Keratinocyte (primary cell): ENCODE measurements at regions not wholly inside any gene's neighbourhood (a gene's known extent, or its start where the extent isn't known, plus 50 kb on each side); places are given as distances from the start of the nearest gene placed in this dataset.

Experiments used
- DNase-seq: peaks from one replicate; pipeline ENCODE4 v3.0.0-alpha.2; 2011; ENCODE audit warnings: low read depth, missing footprints, low spot score
- FAIRE-seq: peaks from 2 replicates; lab custom pipeline; 2011; peaks lifted over from hg19 to GRCh38; lab: Jason Lieb, UNC
- H2AFZ ChIP-seq: 2 replicates; pipeline ENCODE4 v1.6.0; 2012; ENCODE audit warnings: low read length, control low read depth, inconsistent platforms; ENCODE audit not compliant: control insufficient read depth
- H3K27ac ChIP-seq: 2 replicates; pipeline ENCODE4 v1.5.1; 2011; ENCODE audit warnings: low read length; ENCODE audit not compliant: control insufficient read depth, insufficient read depth
- H3K27me3 ChIP-seq: 3 replicates; pipeline ENCODE4 v1.6.0; 2011; ENCODE audit warnings: low read length; ENCODE audit not compliant: control insufficient read depth, insufficient read depth; ENCODE audit errors: extremely low read depth
- H3K36me3 ChIP-seq, 2 experiments: 2 replicates in 1 of 2; 3 replicates in 1 of 2; pipeline ENCODE4 v1.5.1; 2011; ENCODE audit warnings: low read length in 2 of 2, mild to moderate bottlenecking in 1 of 2; ENCODE audit not compliant: control insufficient read depth in 2 of 2, insufficient read depth in 2 of 2; ENCODE audit errors: extremely low read depth in 1 of 2
- H3K4me1 ChIP-seq: 3 replicates; pipeline ENCODE4 v1.5.1; 2011; ENCODE audit warnings: low read length; ENCODE audit not compliant: control insufficient read depth, insufficient read depth; ENCODE audit errors: extremely low read depth
- H3K4me2 ChIP-seq: 3 replicates; pipeline ENCODE4 v1.6.0; 2011; ENCODE audit warnings: low read depth, low read length; ENCODE audit not compliant: control insufficient read depth, insufficient read depth; ENCODE audit errors: extremely low read depth
- H3K4me3 ChIP-seq, 3 experiments: fragments of 200-600 bp in 1 of 3; sonication (generic) in 1 of 3; 2 replicates in 2 of 3; 3 replicates in 1 of 3; pipeline ENCODE4 v1.5.1; 2011 to 2016; ENCODE audit warnings: low read length in 3 of 3, mild to moderate bottlenecking in 3 of 3, control low read depth in 2 of 3, inconsistent platforms in 1 of 3, low read depth in 1 of 3, mixed read lengths in 1 of 3, mixed run types in 1 of 3, moderate library complexity in 1 of 3; ENCODE audit not compliant: control insufficient read depth in 2 of 3, insufficient read depth in 2 of 3; ENCODE audit errors: extremely low read depth in 1 of 3
- H3K79me2 ChIP-seq: 2 replicates; pipeline ENCODE4 v1.6.0; 2012; ENCODE audit warnings: low read length; ENCODE audit not compliant: control insufficient read depth, insufficient read depth
- H3K9ac ChIP-seq: 3 replicates; pipeline ENCODE4 v1.6.0; 2011; ENCODE audit warnings: low read length; ENCODE audit not compliant: control insufficient read depth, insufficient read depth; ENCODE audit errors: extremely low read depth
- H3K9me1 ChIP-seq: 3 replicates; pipeline ENCODE4 v1.6.0; 2011; ENCODE audit warnings: low read length; ENCODE audit not compliant: control insufficient read depth, insufficient read depth; ENCODE audit errors: extremely low read depth
- H3K9me3 ChIP-seq: 2 replicates; pipeline ENCODE4 v1.5.1; 2012; ENCODE audit warnings: low read depth, low read length; ENCODE audit not compliant: control insufficient read depth
- H4K20me1 ChIP-seq: 3 replicates; pipeline ENCODE4 v1.6.0; 2011; ENCODE audit warnings: low read length; ENCODE audit not compliant: control insufficient read depth, insufficient read depth; ENCODE audit errors: extremely low read depth
- CTCF ChIP-seq, 3 experiments: IDR thresholded peaks in 1 of 3; conservative IDR thresholded peaks in 1 of 3; optimal IDR thresholded peaks in 1 of 3; 2 replicates in 2 of 3; 3 replicates in 1 of 3; pipeline versions ENCODE3 to v1.5.1; 2011; ENCODE audit warnings: low read length in 3 of 3, mild to moderate bottlenecking in 3 of 3, moderate library complexity in 2 of 3, control low read depth in 1 of 3, inconsistent platforms in 1 of 3; ENCODE audit not compliant: insufficient read depth in 2 of 3; ENCODE audit errors: extremely low read depth in 1 of 3
- EZH2 ChIP-seq: IDR thresholded peaks from one replicate; pipeline ENCODE4 v1.6.1; 2012; ENCODE audit warnings: inconsistent platforms, mild to moderate bottlenecking, low read length, moderate library complexity
- dilution Hi-C: fragments of 300-500 bp; cut with MboI; formaldehyde crosslinking; loops from one replicate; pipeline ENCODE4 v1.7.0; 2020; ENCODE audit warnings: low sequenced_read_pairs; ENCODE audit not compliant: extremely low pct_ligation_motif_present

- FAIRE-seq = no peak
- H3K4me2 ChIP-seq = no peak overlapping the region
- no peaks in the 10 kb centered on the region for H3K9me1 ChIP-seq
These were observed 82.9 kb downstream of the OGFRL1 start for GRCh38 chr6:71371559-71371958.

GRCh38 chr6:71373943-71374342 is 85.3 kb downstream of the OGFRL1 start:
- dilution Hi-C loops = no loop called here
- no peak overlapping the region for H3K27ac ChIP-seq
- no peak overlapping the region for H2AFZ ChIP-seq
- no peak overlapping the region for H3K9ac ChIP-seq
- H3K9me1 ChIP-seq = no peaks in the 10 kb centered on the region
- H4K20me1 ChIP-seq = no peaks in the 10 kb centered on the region
- H3K36me3 ChIP-seq = peaks cover 0 to 5% of the 10 kb centered on the region in 2 experiments
- no peak overlapping the region for H3K4me2 ChIP-seq
- no peaks in the 10 kb centered on the region for H3K9me3 ChIP-seq
- H3K79me2 ChIP-seq = peaks cover 21% of the 10 kb centered on the region
- no peak for DNase-seq
- H3K4me1 ChIP-seq = peaks cover 4% of the 10 kb centered on the region
- TF ChIP-seq EZH2 = no peak
- TF ChIP-seq CTCF (optimal IDR thresholded peaks at IDR 0.05 in 1 of 3, IDR thresholded peaks at IDR 0.05 in 1 of 3, conservative IDR thresholded peaks at IDR 0.05 in 1 of 3; ENCODE audit: extremely low read depth in 1 of 3, insufficient read depth in 2 of 3, low read length in 3 of 3) = no peak
- H3K4me3 ChIP-seq = no peak overlapping the region
- FAIRE-seq = no peak
- no peaks in the 10 kb centered on the region for H3K27me3 ChIP-seq

More at GRCh38 chr6:71371559-71371958, 82.9 kb downstream of the OGFRL1 start:
- dilution Hi-C loops = no loop called here
- Histone ChIP-seq H3K9ac (no peak overlapping the region), H3K27me3 (no peaks in the 10 kb centered on the region), H3K27ac (no peak overlapping the region), H3K4me3 (no peak overlapping the region), H3K9me3 (no peaks in the 10 kb centered on the region), H3K36me3 (peaks cover 0 to 4% of the 10 kb centered on the region in 2 experiments), H3K79me2 (peaks cover 15% of the 10 kb centered on the region), H4K20me1 (no peaks in the 10 kb centered on the region), H2AFZ (no peak overlapping the region), H3K4me1 (peaks cover 19% of the 10 kb centered on the region)
- no peak for TF ChIP-seq EZH2
- no peak for TF ChIP-seq CTCF (optimal IDR thresholded peaks at IDR 0.05 in 1 of 3, IDR thresholded peaks at IDR 0.05 in 1 of 3, conservative IDR thresholded peaks at IDR 0.05 in 1 of 3; ENCODE audit: extremely low read depth in 1 of 3, insufficient read depth in 2 of 3, low read length in 3 of 3)
- DNase-seq = no peak
